ENCODE measurements at regions not wholly inside any gene's neighbourhood (a gene's known extent, or its start where the extent isn't known, plus 50 kb on each side); places are given as distances from the start of the nearest gene placed in this dataset.

DNA sequence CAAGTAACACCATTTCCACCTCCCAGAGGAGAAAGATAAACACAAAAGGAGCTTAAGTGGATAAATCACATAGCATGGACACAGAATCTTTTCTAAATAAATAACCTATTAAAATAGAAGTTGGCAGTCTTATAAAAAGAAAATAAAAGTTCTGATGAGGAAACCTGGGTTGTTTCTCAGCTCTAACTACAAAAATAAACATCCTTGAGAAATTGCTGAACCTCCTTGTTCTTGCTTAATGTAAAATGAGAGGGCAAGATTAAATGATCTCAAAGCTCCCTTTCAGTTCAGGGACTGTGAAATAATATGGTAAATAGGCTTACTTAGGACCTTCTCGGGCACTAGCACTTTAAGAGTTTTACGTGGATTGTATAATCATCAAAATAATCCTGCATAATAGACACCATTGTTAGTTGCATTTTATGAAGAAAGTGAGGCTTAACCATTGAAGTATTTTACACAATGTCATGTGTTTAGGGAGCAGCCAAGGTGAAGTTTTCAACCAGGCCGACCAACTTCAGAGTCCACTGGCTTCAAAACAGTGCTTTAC lies 214.0 kb upstream of the NOVA1 start:
- H3K4me3 ChIP-seq, result no peak overlapping the region
- intact Hi-C loops (cut with DNase I), result no loop called here
- no peaks in the 10 kb centered on the region for H3K4me1 ChIP-seq
- H3K9me3 ChIP-seq, result no peaks in the 10 kb centered on the region
- no peak overlapping the region for H3K27ac ChIP-seq
- no peaks in the 10 kb centered on the region for H3K36me3 ChIP-seq
- ATAC-seq (no peak), DNase-seq (no peak)
- H3K27me3 ChIP-seq, result no peaks in the 10 kb centered on the region
- TF ChIP-seq, protein P1, sequence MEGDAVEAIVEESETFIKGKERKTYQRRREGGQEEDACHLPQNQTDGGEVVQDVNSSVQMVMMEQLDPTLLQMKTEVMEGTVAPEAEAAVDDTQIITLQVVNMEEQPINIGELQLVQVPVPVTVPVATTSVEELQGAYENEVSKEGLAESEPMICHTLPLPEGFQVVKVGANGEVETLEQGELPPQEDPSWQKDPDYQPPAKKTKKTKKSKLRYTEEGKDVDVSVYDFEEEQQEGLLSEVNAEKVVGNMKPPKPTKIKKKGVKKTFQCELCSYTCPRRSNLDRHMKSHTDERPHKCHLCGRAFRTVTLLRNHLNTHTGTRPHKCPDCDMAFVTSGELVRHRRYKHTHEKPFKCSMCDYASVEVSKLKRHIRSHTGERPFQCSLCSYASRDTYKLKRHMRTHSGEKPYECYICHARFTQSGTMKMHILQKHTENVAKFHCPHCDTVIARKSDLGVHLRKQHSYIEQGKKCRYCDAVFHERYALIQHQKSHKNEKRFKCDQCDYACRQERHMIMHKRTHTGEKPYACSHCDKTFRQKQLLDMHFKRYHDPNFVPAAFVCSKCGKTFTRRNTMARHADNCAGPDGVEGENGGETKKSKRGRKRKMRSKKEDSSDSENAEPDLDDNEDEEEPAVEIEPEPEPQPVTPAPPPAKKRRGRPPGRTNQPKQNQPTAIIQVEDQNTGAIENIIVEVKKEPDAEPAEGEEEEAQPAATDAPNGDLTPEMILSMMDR (IDR thresholded peaks at IDR 0.05), result no peak
- 77 to 87% methylated on average over 3 of the region's 3 CpGs for WGBS, 2 donors

- intact Hi-C loops (cut with DNase I), result no loop called here
- ATAC-seq, result no peak
Measured at GRCh38 chr14:26820138-26820537, 222.3 kb upstream of the NOVA1 start.

DNA sequence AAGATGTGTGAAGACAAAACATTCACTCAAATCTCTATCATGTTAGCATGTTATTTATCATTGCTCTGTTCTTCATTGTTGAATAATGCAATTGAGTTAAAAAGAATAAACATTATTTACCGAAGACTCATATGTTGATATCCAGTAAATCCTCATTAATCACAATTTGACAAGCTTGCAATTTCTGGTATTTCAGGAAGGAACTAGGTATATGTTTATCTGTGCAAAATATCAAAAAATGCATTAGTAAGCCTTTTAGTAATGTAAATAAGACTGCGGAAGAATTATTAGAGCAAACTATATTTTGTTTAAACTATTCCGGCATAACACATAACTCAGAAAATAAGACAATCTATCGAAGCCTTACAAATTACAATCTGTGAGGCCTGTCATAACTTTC lies 222.7 kb upstream of the NOVA1 start:
- no peaks in the 10 kb centered on the region for H3K9me3 ChIP-seq
- TF ChIP-seq, protein P1 (IDR thresholded peaks at IDR 0.05), result no peak
- intact Hi-C loops (cut with DNase I), result no loop called here

More at GRCh38 chr14:26820138-26820537, 222.3 kb upstream of the NOVA1 start:
- no peak overlapping the region for H3K27ac ChIP-seq
- H3K9me3 ChIP-seq, result no peaks in the 10 kb centered on the region
- no peaks in the 10 kb centered on the region for H3K4me1 ChIP-seq
- WGBS, 2 donors, result 83 to 85% methylated on average over 1 of the region's 1 CpG
- no peaks in the 10 kb centered on the region for H3K27me3 ChIP-seq
- no peak for DNase-seq
- TF ChIP-seq, protein P1 (IDR thresholded peaks at IDR 0.05), result no peak
- no peaks in the 10 kb centered on the region for H3K36me3 ChIP-seq
- H3K4me3 ChIP-seq, result no peak overlapping the region

GRCh38 chr14:26828741-26829140 lies 230.9 kb upstream of the NOVA1 start:
- no peak for ATAC-seq
- Histone ChIP-seq H3K9me3 (no peaks in the 10 kb centered on the region), H3K27me3 (no peaks in the 10 kb centered on the region), H3K4me3 (no peak overlapping the region), H3K36me3 (no peaks in the 10 kb centered on the region), H3K4me1 (no peaks in the 10 kb centered on the region), H3K27ac (no peak overlapping the region)
- TF ChIP-seq, protein P1 (IDR thresholded peaks at IDR 0.05), result no peak
- 82 to 92% methylated on average over 4 of the region's 4 CpGs for WGBS, 2 donors
- intact Hi-C loops (cut with DNase I), result no loop called here
- no peak for DNase-seq

More for the DNA sequence above, 222.7 kb upstream of the NOVA1 start:
- H3K27me3 ChIP-seq, result no peaks in the 10 kb centered on the region
- H3K27ac ChIP-seq, result no peak overlapping the region
- no peak for DNase-seq
- no peak for ATAC-seq
- H3K36me3 ChIP-seq, result no peaks in the 10 kb centered on the region
- no peak overlapping the region for H3K4me3 ChIP-seq
- no peaks in the 10 kb centered on the region for H3K4me1 ChIP-seq
- WGBS, 2 donors, result 78 to 84% methylated on average over 4 of the region's 4 CpGs

Measured in heart right ventricle (tissue), 16 donors.